SK-N-SH (cell line): ENCODE measurements at regions not wholly inside any gene's neighbourhood (a gene's known extent, or its start where the extent isn't known, plus 50 kb on each side); places are given as distances from the start of the nearest gene placed in this dataset.

Experiments
- EZH2phosphoT487 ChIP-seq: fragments of 200-600 bp; sonication (generic); IDR thresholded peaks from 2 replicates; pipeline ENCODE4 v1.6.1; 2017; ENCODE audit warnings: low read depth, mixed run types, mild to moderate bottlenecking, antibody characterized with exemption, moderate library complexity, borderline replicate concordance
- NRF1 ChIP-seq: IDR thresholded peaks from 2 replicates; pipeline ENCODE4 v1.6.1; 2012; ENCODE audit warnings: low read depth, mild to moderate bottlenecking, low read length
- RAD21 ChIP-seq: IDR thresholded peaks from 2 replicates; pipeline ENCODE4 v1.6.1; 2012; ENCODE audit warnings: mild to moderate bottlenecking, low read length
- RFX5 ChIP-seq: IDR thresholded peaks from 2 replicates; pipeline ENCODE4 v1.6.1; 2012; ENCODE audit warnings: mild to moderate bottlenecking, improper control_type of control experiment, low read length
- TEAD4 ChIP-seq: IDR thresholded peaks from 2 replicates; pipeline ENCODE4 v1.4.0; 2012; ENCODE audit warnings: mild to moderate bottlenecking, borderline replicate concordance; ENCODE audit not compliant: insufficient read depth
- TF ChIP-seq, protein P1 (sequence below): fragments of 200-600 bp; sonication (generic); IDR thresholded peaks from 2 replicates; pipeline ENCODE4 v1.6.1; 2017; ENCODE audit warnings: antibody characterized with exemption, mild to moderate bottlenecking, moderate library complexity

DNA sequence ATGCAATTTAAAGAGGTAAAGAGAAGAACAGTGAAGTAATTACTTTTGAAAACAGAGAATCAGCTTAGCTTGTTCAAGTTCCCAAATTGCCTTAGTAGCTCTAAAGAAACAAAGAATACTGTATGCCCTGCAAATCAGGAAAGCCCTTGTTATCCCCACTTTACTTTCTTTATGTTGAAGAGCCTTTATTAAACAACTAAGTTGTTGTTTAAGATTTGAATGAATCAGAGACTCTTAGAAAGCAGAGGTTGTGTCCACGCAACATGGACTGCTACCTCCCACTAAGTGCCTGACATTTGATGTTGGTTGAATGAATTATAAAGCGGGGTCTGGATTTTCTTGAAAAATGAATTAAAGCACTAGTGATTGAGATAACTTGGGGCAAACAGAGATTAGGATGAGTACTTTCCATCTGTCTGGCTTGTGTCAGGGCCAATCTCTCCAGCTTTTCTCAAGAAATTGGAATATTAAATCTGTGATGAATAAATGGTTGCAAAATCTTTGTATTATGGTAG is 214.7 kb downstream of the POSTN start:
- TF ChIP-seq RAD21, result no peak
- TF ChIP-seq, protein P1, sequence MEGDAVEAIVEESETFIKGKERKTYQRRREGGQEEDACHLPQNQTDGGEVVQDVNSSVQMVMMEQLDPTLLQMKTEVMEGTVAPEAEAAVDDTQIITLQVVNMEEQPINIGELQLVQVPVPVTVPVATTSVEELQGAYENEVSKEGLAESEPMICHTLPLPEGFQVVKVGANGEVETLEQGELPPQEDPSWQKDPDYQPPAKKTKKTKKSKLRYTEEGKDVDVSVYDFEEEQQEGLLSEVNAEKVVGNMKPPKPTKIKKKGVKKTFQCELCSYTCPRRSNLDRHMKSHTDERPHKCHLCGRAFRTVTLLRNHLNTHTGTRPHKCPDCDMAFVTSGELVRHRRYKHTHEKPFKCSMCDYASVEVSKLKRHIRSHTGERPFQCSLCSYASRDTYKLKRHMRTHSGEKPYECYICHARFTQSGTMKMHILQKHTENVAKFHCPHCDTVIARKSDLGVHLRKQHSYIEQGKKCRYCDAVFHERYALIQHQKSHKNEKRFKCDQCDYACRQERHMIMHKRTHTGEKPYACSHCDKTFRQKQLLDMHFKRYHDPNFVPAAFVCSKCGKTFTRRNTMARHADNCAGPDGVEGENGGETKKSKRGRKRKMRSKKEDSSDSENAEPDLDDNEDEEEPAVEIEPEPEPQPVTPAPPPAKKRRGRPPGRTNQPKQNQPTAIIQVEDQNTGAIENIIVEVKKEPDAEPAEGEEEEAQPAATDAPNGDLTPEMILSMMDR, result no peak
- TF ChIP-seq RFX5, result no peak
- no peak for TF ChIP-seq NRF1
- TF ChIP-seq TEAD4, result no peak
- no peak for TF ChIP-seq EZH2phosphoT487
